ENCODE measurements at regions not wholly inside any gene's neighbourhood (a gene's known extent, or its start where the extent isn't known, plus 50 kb on each side); places are given as distances from the start of the nearest gene placed in this dataset.

- no peaks in the 10 kb centered on the region for H3K27me3 ChIP-seq (ENCODE audit: control insufficient read depth in 2 of 2, insufficient read depth in 2 of 2, low read length in 2 of 2)
- no peaks in the 10 kb centered on the region for H3K36me3 ChIP-seq (ENCODE audit: control insufficient read depth in 2 of 2, extremely low read depth in 1 of 2, insufficient read depth in 2 of 2, low read length in 2 of 2)
- H3K4me3 ChIP-seq (replicated peaks in 1 of 3; ENCODE audit: insufficient read depth in 1 of 3, low read depth in 1 of 3, low read length in 3 of 3): no peak overlapping the region
- no peak overlapping the region for H3K9ac ChIP-seq (replicated peaks; ENCODE audit: extremely low read depth, insufficient read depth, low read length)
- POLR2A ChIA-PET: interaction anchor here (0.6 kb wide), 1 partner anchor 1076 kb away, joined by 7 read pairs; no protein-coding TSS in a partner anchor
- no TSS peak for BruUV-seq (replicated peaks)
- CTCF ChIA-PET: interaction anchor here (1.3 to 1.5 kb wide), 2 partner anchors 10 to 12 kb away, joined by 4 to 5 read pairs; no protein-coding TSS in a partner anchor
- no peak for TF ChIP-seq POLR2AphosphoS5 (IDR thresholded peaks at IDR 0.05; ENCODE audit: insufficient read depth, low read depth, low read length)
- no peaks in the 10 kb centered on the region for H3K9me1 ChIP-seq (replicated peaks; ENCODE audit: control insufficient read depth, extremely low read depth, insufficient read depth, low read length)
- DNase-seq (ENCODE audit: low read depth, low spot score) (peak; percentile 66), FAIRE-seq (no peak)
- dilution Hi-C loops (cut with MboI; ENCODE audit: extremely low pct_ligation_motif_present, low sequenced_read_pairs): no loop called here
- no peaks in the 10 kb centered on the region for H3K9me3 ChIP-seq (replicated peaks; ENCODE audit: control insufficient read depth, insufficient read depth, low read length)
- no peaks in the 10 kb centered on the region for H3K79me2 ChIP-seq (ENCODE audit: control insufficient read depth, insufficient read depth, low read length)
- intact Hi-C loops (cut with micrococcal nuclease): loop anchor here (10.0 kb wide), 1 partner anchor 193 kb away; no protein-coding TSS in a partner anchor
- no peak overlapping the region for H2AFZ ChIP-seq (ENCODE audit: low read depth, low read length)
- H4K20me1 ChIP-seq (replicated peaks; ENCODE audit: control insufficient read depth, extremely low read depth, insufficient read depth, low read length): no peaks in the 10 kb centered on the region
- H3K27ac ChIP-seq (ENCODE audit: insufficient read depth, low read depth, low read length): peak overlapping the region; percentile 26
- peak overlapping the region; percentile 35 for H3K4me2 ChIP-seq (ENCODE audit: insufficient read depth, low read length)
- peaks cover 16% of the 10 kb centered on the region for H3K4me1 ChIP-seq (ENCODE audit: control insufficient read depth, extremely low read depth, insufficient read depth, low read length)
These were observed 612.7 kb upstream of the ATP2B1 start for GRCh38 chr12:90321369-90321768.

GRCh38 chr12:90311561-90311960 lies 602.9 kb upstream of the ATP2B1 start:
- intact Hi-C loops (cut with micrococcal nuclease): no loop called here
- DNase-seq (ENCODE audit: low read depth, low spot score) (no peak), FAIRE-seq (no peak)
- Histone ChIP-seq H3K79me2 (ENCODE audit: control insufficient read depth, insufficient read depth, low read length) (no peaks in the 10 kb centered on the region), H3K4me3 (replicated peaks in 1 of 3; ENCODE audit: insufficient read depth in 1 of 3, low read depth in 1 of 3, low read length in 3 of 3) (no peak overlapping the region), H3K9ac (replicated peaks; ENCODE audit: extremely low read depth, insufficient read depth, low read length) (no peak overlapping the region), H2AFZ (ENCODE audit: low read depth, low read length) (no peak overlapping the region), H3K9me3 (replicated peaks; ENCODE audit: control insufficient read depth, insufficient read depth, low read length) (no peaks in the 10 kb centered on the region), H3K27ac (ENCODE audit: insufficient read depth, low read depth, low read length) (no peak overlapping the region), H3K9me1 (replicated peaks; ENCODE audit: control insufficient read depth, extremely low read depth, insufficient read depth, low read length) (no peaks in the 10 kb centered on the region), H3K27me3 (ENCODE audit: control insufficient read depth in 2 of 2, insufficient read depth in 2 of 2, low read length in 2 of 2) (no peaks in the 10 kb centered on the region), H4K20me1 (replicated peaks; ENCODE audit: control insufficient read depth, extremely low read depth, insufficient read depth, low read length) (no peaks in the 10 kb centered on the region), H3K4me1 (ENCODE audit: control insufficient read depth, extremely low read depth, insufficient read depth, low read length) (no peaks in the 10 kb centered on the region), H3K4me2 (ENCODE audit: insufficient read depth, low read length) (no peak overlapping the region), H3K36me3 (ENCODE audit: control insufficient read depth in 2 of 2, extremely low read depth in 1 of 2, insufficient read depth in 2 of 2, low read length in 2 of 2) (no peaks in the 10 kb centered on the region)
- BruUV-seq (replicated peaks): no TSS peak
- ChIA-PET CTCF (interaction anchor here (1.3 kb wide), 1 partner anchor 543 kb away, joined by 3 read pairs; no protein-coding TSS in a partner anchor), POLR2A (no interaction called here)
- dilution Hi-C loops (cut with MboI; ENCODE audit: extremely low pct_ligation_motif_present, low sequenced_read_pairs): no loop called here
- TF ChIP-seq GATA2 (IDR thresholded peaks at IDR 0.05; ENCODE audit: insufficient read depth, insufficient read length, low read depth, low read length) (no peak), EZH2 (IDR thresholded peaks at IDR 0.05; ENCODE audit: borderline replicate concordance, low read depth, low read length, severe bottlenecking) (no peak), MYC (IDR thresholded peaks at IDR 0.05; ENCODE audit: low read depth, low read length) (no peak), POLR2AphosphoS5 (IDR thresholded peaks at IDR 0.05; ENCODE audit: insufficient read depth, low read depth, low read length) (no peak), JUN (IDR thresholded peaks at IDR 0.05; ENCODE audit: borderline replicate concordance, insufficient read depth, insufficient read length, low read depth) (no peak), CTCF (IDR thresholded peaks at IDR 0.05; ENCODE audit: extremely low read depth in 1 of 2, insufficient read depth in 1 of 2, low read depth in 1 of 2, low read length in 2 of 2) (no peak), MAX (IDR thresholded peaks at IDR 0.05; ENCODE audit: insufficient read depth, insufficient read length) (no peak), POLR2A (IDR thresholded peaks at IDR 0.05; ENCODE audit: low read depth, low read length) (no peak), FOS (IDR thresholded peaks at IDR 0.05; ENCODE audit: borderline replicate concordance, insufficient read depth, low read length) (no peak)
